MM.1S (cell line): ENCODE measurements at regions not wholly inside any gene's neighbourhood (a gene's known extent, or its start where the extent isn't known, plus 50 kb on each side); places are given as distances from the start of the nearest gene placed in this dataset.

Experiments used
- EZH2 ChIP-seq: fragments of 300-600 bp; sonication (generic); optimal IDR thresholded peaks from 2 replicates; pipeline ENCODE3; 2017; ENCODE audit warnings: low read depth, mild to moderate bottlenecking, antibody characterized with exemption, low read length, mixed read lengths
- EZH2phosphoT487 ChIP-seq: fragments of 300-600 bp; sonication (generic); IDR thresholded peaks from 2 replicates; pipeline ENCODE4 v1.6.1; 2018; ENCODE audit warnings: antibody characterized with exemption, low read length
- TF ChIP-seq, protein P1 (sequence below): fragments of 300-600 bp; sonication (generic); IDR thresholded peaks from 2 replicates; pipeline ENCODE4 v1.5.1; 2016; ENCODE audit warnings: antibody characterized with exemption, low read length, mixed read lengths

DNA sequence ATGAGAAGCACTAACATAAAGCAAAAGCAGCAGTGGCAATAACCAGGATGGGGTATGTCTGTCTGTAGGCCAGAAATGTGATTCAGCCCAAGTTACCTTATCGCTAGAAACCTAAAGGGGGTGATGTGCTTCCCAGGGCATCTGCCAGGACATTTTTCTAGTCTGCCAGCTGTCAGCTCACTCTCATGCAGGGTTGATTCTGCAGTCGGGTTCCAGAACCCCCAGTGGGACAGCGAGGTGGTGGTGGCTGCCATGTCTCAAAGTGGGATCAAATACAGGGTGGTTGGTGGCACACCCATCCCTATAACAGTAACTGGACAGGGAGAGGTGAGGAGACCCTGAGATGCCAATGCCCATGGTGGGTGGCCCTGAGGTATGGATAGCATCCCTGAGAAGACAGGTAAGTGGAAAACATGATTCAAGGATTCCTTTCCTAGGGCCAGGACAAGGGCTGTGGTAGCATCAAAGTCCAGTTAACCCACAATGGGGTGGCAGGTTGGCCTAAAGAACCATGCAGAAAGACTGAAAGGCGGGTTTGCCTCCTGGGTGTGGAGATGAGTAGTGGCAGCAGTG, 84.3 kb downstream of the TNFRSF13B start:
- TF ChIP-seq, protein P1, sequence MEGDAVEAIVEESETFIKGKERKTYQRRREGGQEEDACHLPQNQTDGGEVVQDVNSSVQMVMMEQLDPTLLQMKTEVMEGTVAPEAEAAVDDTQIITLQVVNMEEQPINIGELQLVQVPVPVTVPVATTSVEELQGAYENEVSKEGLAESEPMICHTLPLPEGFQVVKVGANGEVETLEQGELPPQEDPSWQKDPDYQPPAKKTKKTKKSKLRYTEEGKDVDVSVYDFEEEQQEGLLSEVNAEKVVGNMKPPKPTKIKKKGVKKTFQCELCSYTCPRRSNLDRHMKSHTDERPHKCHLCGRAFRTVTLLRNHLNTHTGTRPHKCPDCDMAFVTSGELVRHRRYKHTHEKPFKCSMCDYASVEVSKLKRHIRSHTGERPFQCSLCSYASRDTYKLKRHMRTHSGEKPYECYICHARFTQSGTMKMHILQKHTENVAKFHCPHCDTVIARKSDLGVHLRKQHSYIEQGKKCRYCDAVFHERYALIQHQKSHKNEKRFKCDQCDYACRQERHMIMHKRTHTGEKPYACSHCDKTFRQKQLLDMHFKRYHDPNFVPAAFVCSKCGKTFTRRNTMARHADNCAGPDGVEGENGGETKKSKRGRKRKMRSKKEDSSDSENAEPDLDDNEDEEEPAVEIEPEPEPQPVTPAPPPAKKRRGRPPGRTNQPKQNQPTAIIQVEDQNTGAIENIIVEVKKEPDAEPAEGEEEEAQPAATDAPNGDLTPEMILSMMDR: no peak
- TF ChIP-seq EZH2 (no peak), EZH2phosphoT487 (no peak)
